ENCODE measurements at regions not wholly inside any gene's neighbourhood (a gene's known extent, or its start where the extent isn't known, plus 50 kb on each side); places are given as distances from the start of the nearest gene placed in this dataset.
"Not testable (repeated sequence)": the region's sequence is repeated elsewhere in the genome, so short reads cannot be mapped to it uniquely, and the experiment has no call there.

DNA sequence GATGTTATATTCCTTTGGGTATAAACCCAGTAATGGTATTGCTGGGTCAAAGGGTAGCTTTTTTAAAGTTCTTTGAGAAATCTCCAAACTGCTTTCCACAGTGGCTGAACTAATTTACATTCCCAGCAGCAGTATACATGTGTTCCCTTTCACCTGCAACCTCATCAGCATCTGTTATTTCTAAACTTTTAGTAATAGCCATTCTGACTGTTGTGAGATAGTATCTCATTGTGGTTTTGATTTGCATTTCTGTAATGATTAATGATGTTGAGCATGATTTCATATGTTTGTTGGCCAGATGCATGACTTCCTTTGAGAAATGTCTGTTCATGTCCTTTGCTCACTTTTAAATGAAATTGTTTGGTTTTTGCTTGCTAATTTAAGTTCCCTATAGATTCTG lies 553.1 kb downstream of the SLCO4C1 start:
- DNase-seq, result not testable (repeated sequence)

- DNase-seq, result no peak
Measured at GRCh38 chr5:101728933-101729332, 567.2 kb downstream of the SLCO4C1 start.

DNA sequence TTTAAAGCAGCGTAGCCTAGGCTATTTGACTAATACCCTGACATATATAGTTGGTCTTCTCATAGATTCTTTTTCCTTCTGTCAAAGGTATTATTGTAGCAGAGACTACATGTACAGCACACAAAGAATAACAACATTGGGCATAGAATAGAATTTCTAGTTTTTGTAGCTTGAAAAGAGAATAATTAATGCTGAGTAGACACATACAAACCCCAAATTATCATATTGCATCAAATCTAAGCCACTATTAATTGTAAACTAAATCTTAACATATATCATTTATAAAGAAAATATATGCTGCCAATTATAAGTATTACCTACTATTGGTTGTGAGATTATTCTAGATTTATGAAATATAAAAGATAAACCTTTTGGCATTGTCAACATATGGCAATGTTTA lies 574.5 kb downstream of the SLCO4C1 start:
- no peak for DNase-seq

DNA sequence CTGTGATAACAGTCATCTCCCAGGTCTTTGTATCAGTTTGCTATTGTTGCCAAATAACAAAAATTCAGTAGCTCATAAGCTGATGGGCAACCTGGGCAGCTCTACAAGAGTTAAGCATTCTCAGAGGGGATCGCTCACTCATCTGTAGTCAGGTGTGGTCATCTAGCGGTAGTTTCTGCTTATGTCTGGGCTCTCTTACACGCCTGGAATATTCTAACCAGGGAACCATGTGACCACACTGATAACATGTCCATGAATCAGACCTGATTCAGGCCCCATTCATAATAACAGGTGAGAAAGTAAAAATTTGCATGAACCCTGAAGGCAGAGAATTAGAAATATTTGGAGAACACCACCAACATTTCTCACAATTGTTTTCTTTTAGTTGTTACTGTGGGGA lies 576.1 kb downstream of the SLCO4C1 start:
- no peak for DNase-seq

DNA sequence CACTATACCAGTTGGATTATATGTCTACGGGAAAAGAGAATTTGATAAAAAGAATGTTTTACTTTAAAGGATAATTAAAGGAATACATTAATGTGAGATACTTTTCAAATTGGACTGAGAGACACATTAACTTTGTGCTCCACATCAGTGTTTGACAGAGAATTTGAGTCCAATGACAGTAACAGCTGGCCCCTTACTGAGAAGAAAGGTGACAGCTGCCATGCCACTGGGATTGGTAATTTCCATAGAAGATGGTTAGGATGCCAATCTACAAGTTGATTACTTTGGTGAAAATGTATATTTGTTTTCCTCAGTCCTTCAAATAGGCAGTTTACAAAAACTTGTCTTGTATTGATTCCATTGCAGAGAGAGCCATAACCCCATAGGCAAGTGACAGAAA lies 578.4 kb downstream of the SLCO4C1 start:
- DNase-seq, result peak; percentile 57

GRCh38 chr5:101716941-101717340 lies 579.1 kb downstream of the SLCO4C1 start:
- no peak for DNase-seq

- DNase-seq, result not testable (repeated sequence)
Measured at GRCh38 chr5:101715790-101716189, 580.3 kb downstream of the SLCO4C1 start.

GRCh38 chr5:101689306-101689705 lies 606.8 kb downstream of the SLCO4C1 start:
- DNase-seq, result no peak

GRCh38 chr5:101688156-101688555 lies 607.9 kb downstream of the SLCO4C1 start:
- DNase-seq, result no peak

DNA sequence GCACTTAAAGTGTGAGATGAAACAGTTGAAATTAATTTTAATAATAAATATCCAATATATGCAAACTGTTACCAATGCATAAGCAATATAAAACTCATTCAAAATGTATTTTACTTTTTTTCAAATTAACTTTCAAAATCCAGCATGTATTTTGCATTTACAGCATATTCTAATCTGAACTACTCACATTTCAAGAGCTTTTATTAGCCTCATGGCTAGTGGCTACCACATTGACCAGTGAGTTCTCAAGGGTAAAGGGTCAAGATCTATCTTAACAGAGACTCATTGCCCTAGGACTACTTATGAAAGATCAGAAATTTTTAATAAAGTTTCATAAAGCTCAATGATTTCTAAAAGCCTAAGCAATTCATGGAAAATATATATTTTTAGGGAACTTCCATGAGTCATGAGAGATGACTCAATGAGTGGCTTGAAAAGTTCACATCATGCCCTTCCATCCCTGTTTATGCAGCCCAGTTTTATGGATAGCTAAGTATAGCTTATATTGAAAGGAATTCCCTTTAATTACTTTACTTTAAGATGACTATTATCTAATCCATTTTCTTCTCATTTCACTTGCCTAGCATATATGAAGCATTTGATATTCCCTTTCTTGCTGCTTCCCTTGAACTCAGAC lies 608.6 kb downstream of the SLCO4C1 start:
- no peak for DNase-seq

- DNase-seq, result no peak
Measured at GRCh38 chr5:101686536-101687157, 609.4 kb downstream of the SLCO4C1 start.

DNA sequence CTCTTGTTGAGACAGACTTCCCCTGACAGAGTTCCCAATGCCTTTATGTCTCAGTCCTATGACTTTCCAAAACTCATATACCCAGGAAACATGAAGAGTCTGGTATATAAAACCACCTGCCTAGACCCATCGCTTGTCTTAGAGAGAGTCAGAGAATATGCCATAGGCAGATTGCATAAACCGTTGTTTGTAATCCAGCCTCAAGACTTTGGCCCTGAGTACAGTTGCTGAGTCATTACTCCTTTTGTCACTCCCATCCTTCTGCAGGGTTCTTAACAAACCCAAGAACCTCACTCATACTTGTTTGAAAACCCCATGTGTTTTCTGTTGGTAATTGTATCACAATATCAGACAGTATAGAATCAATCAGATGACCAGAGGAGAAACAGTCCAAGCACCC lies 616.3 kb downstream of the SLCO4C1 start:
- DNase-seq, result peak; percentile 2

- peak; percentile 78 for DNase-seq
Measured at GRCh38 chr5:101678481-101679193, 617.4 kb downstream of the SLCO4C1 start.

- no peak for DNase-seq
Measured at GRCh38 chr5:101677961-101678360, 618.1 kb downstream of the SLCO4C1 start.

DNA sequence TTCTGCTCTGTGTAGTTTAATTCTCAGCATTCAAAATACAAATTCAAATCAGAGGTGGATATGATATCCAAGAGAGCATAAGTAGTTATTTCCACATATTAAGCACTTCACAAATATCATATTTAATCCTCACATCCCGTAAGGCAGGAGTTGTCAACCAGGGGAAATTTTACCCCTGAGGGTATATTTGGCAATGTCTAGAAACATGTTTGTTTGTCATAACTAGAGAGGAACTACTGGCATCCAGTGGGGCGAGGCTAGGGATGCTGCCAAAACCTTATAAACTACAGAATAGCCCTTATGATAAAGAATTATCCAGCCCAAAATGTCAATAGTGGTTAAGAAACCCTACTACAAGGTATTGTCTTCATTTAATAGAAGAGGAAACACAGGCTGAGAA lies 619.4 kb downstream of the SLCO4C1 start:
- peak; percentile 2 for DNase-seq

- DNase-seq, result no peak
Measured at GRCh38 chr5:101675510-101676219, 620.4 kb downstream of the SLCO4C1 start.

- DNase-seq, result no peak
Measured at GRCh38 chr5:101673120-101673519, 623.0 kb downstream of the SLCO4C1 start.

- no peak for DNase-seq
Measured at GRCh38 chr5:101664071-101664791, 631.9 kb downstream of the SLCO4C1 start.

DNA sequence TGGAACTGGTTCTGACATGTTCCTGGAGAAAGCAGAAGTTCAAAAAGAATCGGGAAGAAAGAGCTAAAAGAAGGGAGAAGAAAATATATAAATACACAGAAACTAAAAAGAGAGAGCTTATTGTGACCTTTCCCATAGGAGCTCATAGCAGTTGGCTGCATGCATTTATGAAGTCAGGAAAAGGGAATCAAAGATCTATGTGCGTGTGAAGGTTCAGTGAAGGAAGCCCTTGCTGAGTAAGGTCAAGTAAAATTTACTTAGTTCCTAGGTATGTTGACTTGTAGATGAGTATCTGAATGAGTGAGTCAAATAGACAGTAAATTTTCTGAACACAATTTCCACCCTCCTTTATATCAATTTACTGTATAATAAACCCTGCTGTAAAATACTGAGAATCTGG lies 632.5 kb downstream of the SLCO4C1 start:
- DNase-seq, result no peak

DNA sequence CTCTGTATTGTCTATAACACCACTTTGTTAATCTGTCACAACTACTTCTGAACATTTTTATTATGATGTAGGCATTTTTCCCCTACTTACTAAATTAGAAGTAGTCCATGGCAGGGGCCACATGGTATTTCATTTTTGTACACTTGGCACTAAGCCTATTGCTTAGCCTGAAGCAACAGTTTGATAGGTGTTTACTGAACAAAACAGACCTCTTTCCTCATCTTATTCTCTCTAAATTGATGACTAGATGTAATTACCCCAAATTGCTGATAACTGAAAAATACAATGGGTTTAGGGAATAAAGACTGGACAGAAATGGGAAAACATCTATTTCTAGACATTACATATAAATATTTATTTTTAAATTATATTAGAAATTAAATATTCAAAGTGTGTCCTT lies 633.8 kb downstream of the SLCO4C1 start:
- no peak for DNase-seq

DNA sequence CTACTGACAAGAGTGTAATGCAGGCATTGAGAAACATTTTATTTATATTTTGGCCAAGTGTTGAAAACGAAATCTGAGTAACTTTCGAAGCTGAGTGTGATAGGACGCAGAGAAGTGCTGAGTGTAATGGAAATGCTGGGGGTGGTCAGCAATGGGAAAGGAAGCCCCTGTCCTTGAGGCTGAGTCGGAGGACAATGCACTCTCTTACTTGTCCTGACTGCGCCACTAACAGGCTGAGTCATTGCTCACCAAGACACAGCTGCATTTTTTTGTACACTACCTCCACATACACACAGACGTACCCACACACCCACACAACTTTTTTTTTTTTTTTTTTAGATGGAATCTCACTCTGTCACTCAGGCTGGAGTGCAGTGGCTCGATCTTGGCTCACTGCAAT lies 637.7 kb downstream of the SLCO4C1 start:
- no peak for DNase-seq

DNA sequence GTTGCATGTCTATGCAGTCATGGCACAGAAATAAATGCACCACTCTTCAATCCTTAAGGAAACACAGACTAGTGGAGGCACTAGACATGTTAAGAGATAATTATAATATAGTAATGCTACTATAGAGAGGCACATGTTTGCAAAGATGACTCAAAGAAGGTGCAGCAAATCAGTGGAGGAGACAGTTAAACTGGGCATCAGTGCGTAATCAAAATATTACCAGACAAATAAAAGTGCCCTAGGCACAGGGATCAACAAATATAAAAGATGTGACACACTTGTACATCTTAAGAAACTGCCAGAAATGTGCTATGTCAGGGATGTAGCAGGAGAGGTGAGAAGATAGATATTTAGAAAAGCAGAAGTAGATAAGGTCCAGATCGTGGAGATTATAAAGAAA lies 642.1 kb downstream of the SLCO4C1 start:
- no peak for DNase-seq
